RWPE2 (cell line): ENCODE measurements at regions not wholly inside any gene's neighbourhood (a gene's known extent, or its start where the extent isn't known, plus 50 kb on each side); places are given as distances from the start of the nearest gene placed in this dataset.
"Not testable (repeated sequence)": the region's sequence is repeated elsewhere in the genome, so short reads cannot be mapped to it uniquely, and the experiment has no call there.

Experiments used
- ATAC-seq: fragments of 200-7000 bp; cut with Tn5 transposase; 3 replicates; pipeline ENCODE4 v1.9.1; 2021; ENCODE audit warnings: low read depth
- DNase-seq: peaks from one replicate; pipeline ENCODE4 v3.0.0-alpha.2; 2020; ENCODE audit warnings: low spot score
- H3K27ac ChIP-seq: fragments of 450-650 bp; 2 replicates; pipeline ENCODE4 v1.5.1; 2017; ENCODE audit warnings: mild to moderate bottlenecking; ENCODE audit not compliant: poor library complexity, severe bottlenecking
- H3K27me3 ChIP-seq: fragments of 250-450 bp; sonication (Bioruptor Pico); 2 replicates; pipeline ENCODE4 v1.5.1; 2021; ENCODE audit warnings: mild to moderate bottlenecking, moderate library complexity; ENCODE audit not compliant: insufficient read depth, poor library complexity, severe bottlenecking
- H3K36me3 ChIP-seq: fragments of 250-450 bp; sonication (Bioruptor Pico); 2 replicates; pipeline ENCODE4 v1.5.1; 2020; ENCODE audit warnings: low read depth, mild to moderate bottlenecking, moderate library complexity
- H3K4me1 ChIP-seq: fragments of 250-450 bp; sonication (Bioruptor Pico); 2 replicates; pipeline ENCODE4 v1.5.1; 2021; ENCODE audit warnings: mild to moderate bottlenecking, moderate library complexity; ENCODE audit not compliant: insufficient read depth, poor library complexity, severe bottlenecking
- H3K4me3 ChIP-seq: fragments of 250-450 bp; sonication (Bioruptor Pico); 2 replicates; pipeline ENCODE4 v1.5.1; 2021; ENCODE audit warnings: mild to moderate bottlenecking, moderate library complexity; ENCODE audit not compliant: severe bottlenecking
- H3K9me3 ChIP-seq: fragments of 250-450 bp; sonication (Bioruptor Pico); 2 replicates; pipeline ENCODE4 v1.5.1; 2021; ENCODE audit warnings: mild to moderate bottlenecking, moderate library complexity; ENCODE audit not compliant: severe bottlenecking
- CTCF ChIP-seq: fragments of 450-650 bp; IDR thresholded peaks from one replicate; pipeline ENCODE4 v1.5.1; 2017; ENCODE audit warnings: mild to moderate bottlenecking, moderate library complexity; ENCODE audit not compliant: poor library complexity, severe bottlenecking

GRCh38 chr6:11943060-11943459, 69.1 kb upstream of the HIVEP1 start:
- H3K9me3 ChIP-seq, result no peaks in the 10 kb centered on the region
- no peak for TF ChIP-seq CTCF
- no peak overlapping the region for H3K4me3 ChIP-seq
- H3K4me1 ChIP-seq, result no peaks in the 10 kb centered on the region
- ATAC-seq, result no peak
- no peak overlapping the region for H3K27ac ChIP-seq
- no peaks in the 10 kb centered on the region for H3K27me3 ChIP-seq
- DNase-seq, result no peak
- H3K36me3 ChIP-seq, result no peaks in the 10 kb centered on the region

GRCh38 chr6:11942185-11942864, 69.8 kb upstream of the HIVEP1 start:
- Histone ChIP-seq H3K4me1 (no peaks in the 10 kb centered on the region), H3K36me3 (no peaks in the 10 kb centered on the region), H3K27ac (no peak overlapping the region), H3K9me3 (no peaks in the 10 kb centered on the region), H3K4me3 (no peak overlapping the region), H3K27me3 (no peaks in the 10 kb centered on the region)
- DNase-seq (no peak), ATAC-seq (no peak)
- TF ChIP-seq CTCF, result no peak

- not testable (repeated sequence) for H3K9me3 ChIP-seq, DNase-seq, H3K4me1 ChIP-seq
Measured at GRCh38 chr6:11940532-11941166, 71.5 kb upstream of the HIVEP1 start.

GRCh38 chr6:11938285-11938890, 73.7 kb upstream of the HIVEP1 start:
- DNase-seq (no peak), ATAC-seq (no peak)
- Histone ChIP-seq H3K4me1 (no peaks in the 10 kb centered on the region), H3K4me3 (no peak overlapping the region), H3K9me3 (no peaks in the 10 kb centered on the region), H3K27me3 (no peaks in the 10 kb centered on the region), H3K36me3 (no peaks in the 10 kb centered on the region), H3K27ac (no peak overlapping the region)
- no peak for TF ChIP-seq CTCF

More at GRCh38 chr6:11940532-11941166, 71.5 kb upstream of the HIVEP1 start:
- not testable (repeated sequence) for H3K27ac ChIP-seq, H3K36me3 ChIP-seq, H3K27me3 ChIP-seq, ATAC-seq, H3K4me3 ChIP-seq

- no peak for TF ChIP-seq CTCF
- no peaks in the 10 kb centered on the region for H3K36me3 ChIP-seq
- no peak overlapping the region for H3K27ac ChIP-seq
- no peak overlapping the region for H3K4me3 ChIP-seq
- no peaks in the 10 kb centered on the region for H3K9me3 ChIP-seq
- H3K4me1 ChIP-seq, result no peaks in the 10 kb centered on the region
- ATAC-seq (no peak), DNase-seq (no peak)
- no peaks in the 10 kb centered on the region for H3K27me3 ChIP-seq
Measured at GRCh38 chr6:11934638-11935037, 77.5 kb upstream of the HIVEP1 start.

- not testable (repeated sequence) for H3K27ac ChIP-seq, ATAC-seq, H3K4me1 ChIP-seq, H3K4me3 ChIP-seq, H3K36me3 ChIP-seq, H3K9me3 ChIP-seq, H3K27me3 ChIP-seq, DNase-seq
Measured at GRCh38 chr6:11932892-11933291, 79.2 kb upstream of the HIVEP1 start.
